ENCODE measurements at regions not wholly inside any gene's neighbourhood (a gene's known extent, or its start where the extent isn't known, plus 50 kb on each side); places are given as distances from the start of the nearest gene placed in this dataset.

DNA sequence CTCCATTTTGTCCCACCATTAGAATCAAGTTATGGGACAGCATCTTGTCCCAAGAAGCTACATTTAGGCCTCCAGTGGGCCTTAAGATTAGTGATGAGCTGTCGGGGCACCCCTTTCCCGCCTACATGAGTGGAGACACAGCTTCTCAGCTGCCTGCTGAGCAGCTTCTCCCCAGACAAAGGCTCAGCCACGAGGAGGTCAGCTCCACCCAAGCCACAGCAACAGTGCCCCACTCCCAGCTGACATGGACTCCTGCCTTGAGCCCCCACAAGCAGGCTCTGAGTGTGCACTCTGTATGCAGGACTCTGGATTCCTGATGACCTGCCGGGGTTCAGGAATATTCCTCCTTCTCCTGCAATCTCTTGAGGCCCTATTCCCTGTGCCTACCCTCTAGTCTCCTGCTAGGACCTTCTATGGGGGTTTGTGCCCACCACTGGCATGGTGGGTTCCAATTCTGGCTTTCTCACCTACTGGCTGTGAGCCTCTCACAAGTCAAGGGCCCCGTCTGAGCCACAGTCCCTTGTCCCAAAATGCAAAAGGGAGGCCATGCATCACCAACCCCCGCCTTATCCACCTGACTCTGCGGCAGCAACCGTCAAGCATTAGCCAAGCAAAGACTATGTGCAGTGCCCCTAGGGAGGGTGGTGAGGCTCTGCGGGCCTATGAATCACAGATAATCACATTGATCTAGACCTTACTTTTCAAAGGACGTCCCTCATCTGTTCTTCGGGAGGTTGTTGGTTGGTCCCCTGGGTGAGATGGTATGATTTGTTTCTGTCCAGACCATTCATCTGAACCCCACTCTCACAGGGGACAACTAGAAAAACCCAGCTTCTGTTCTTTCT, 269.1 kb downstream of the MED10 start:
- Histone ChIP-seq H3K4me3 (no peak overlapping the region), H3K27me3 (no peaks in the 10 kb centered on the region), H3K9me3 (no peaks in the 10 kb centered on the region), H3K4me1 (no peaks in the 10 kb centered on the region), H3K27ac (no peak overlapping the region), H3K36me3 (no peaks in the 10 kb centered on the region)
- intact Hi-C loops (cut with DNase I; ENCODE audit: low total_unique reads): no loop called here
- TF ChIP-seq, protein P1, sequence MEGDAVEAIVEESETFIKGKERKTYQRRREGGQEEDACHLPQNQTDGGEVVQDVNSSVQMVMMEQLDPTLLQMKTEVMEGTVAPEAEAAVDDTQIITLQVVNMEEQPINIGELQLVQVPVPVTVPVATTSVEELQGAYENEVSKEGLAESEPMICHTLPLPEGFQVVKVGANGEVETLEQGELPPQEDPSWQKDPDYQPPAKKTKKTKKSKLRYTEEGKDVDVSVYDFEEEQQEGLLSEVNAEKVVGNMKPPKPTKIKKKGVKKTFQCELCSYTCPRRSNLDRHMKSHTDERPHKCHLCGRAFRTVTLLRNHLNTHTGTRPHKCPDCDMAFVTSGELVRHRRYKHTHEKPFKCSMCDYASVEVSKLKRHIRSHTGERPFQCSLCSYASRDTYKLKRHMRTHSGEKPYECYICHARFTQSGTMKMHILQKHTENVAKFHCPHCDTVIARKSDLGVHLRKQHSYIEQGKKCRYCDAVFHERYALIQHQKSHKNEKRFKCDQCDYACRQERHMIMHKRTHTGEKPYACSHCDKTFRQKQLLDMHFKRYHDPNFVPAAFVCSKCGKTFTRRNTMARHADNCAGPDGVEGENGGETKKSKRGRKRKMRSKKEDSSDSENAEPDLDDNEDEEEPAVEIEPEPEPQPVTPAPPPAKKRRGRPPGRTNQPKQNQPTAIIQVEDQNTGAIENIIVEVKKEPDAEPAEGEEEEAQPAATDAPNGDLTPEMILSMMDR (IDR thresholded peaks at IDR 0.05): no peak
- TF ChIP-seq POLR2A (IDR thresholded peaks at IDR 0.05) (no peak), POLR2AphosphoS5 (IDR thresholded peaks at IDR 0.05) (no peak)
- DNase-seq (ENCODE audit: low spot score in 2 of 2): no peak

GRCh38 chr5:6108540-6108848, 269.9 kb downstream of the MED10 start:
- H3K9me3 ChIP-seq: no peaks in the 10 kb centered on the region
- H3K4me1 ChIP-seq: no peaks in the 10 kb centered on the region
- no peaks in the 10 kb centered on the region for H3K36me3 ChIP-seq
- intact Hi-C loops (cut with DNase I; ENCODE audit: low total_unique reads): no loop called here
- no peaks in the 10 kb centered on the region for H3K27me3 ChIP-seq
- H3K27ac ChIP-seq: no peak overlapping the region
- no peak overlapping the region for H3K4me3 ChIP-seq
- TF ChIP-seq, protein P1 (IDR thresholded peaks at IDR 0.05): no peak
- TF ChIP-seq POLR2AphosphoS5 (IDR thresholded peaks at IDR 0.05): no peak
- TF ChIP-seq POLR2A (IDR thresholded peaks at IDR 0.05): no peak
- no peak for DNase-seq (ENCODE audit: low spot score in 2 of 2)

GRCh38 chr5:6107675-6108539, 270.4 kb downstream of the MED10 start:
- no peak for DNase-seq (ENCODE audit: low spot score in 2 of 2)
- intact Hi-C loops (cut with DNase I; ENCODE audit: low total_unique reads): no loop called here

DNA sequence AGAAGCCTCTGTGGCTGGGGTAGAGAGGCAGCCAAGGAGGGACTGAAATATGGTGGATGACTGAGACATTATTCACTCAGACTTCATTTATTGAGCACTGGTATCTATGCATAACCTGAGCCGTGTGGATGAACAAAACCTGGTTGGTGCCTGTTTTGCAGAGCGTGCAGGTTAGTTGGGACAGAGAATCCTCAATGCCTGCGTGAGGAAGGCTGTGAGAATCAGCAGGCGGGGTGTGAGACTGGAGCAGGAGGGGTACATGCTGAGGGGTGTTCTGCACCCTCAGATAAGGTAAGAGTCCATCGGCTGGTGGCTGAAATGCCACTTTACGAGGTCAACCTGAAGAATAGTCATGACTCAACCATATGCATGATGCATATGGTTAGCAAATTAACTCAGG, 271.6 kb downstream of the MED10 start:
- H3K27ac ChIP-seq: no peak overlapping the region
- no peak overlapping the region for H3K4me3 ChIP-seq
- no peaks in the 10 kb centered on the region for H3K4me1 ChIP-seq
- no peaks in the 10 kb centered on the region for H3K36me3 ChIP-seq
- no peaks in the 10 kb centered on the region for H3K9me3 ChIP-seq
- H3K27me3 ChIP-seq: no peaks in the 10 kb centered on the region
- intact Hi-C loops (cut with DNase I; ENCODE audit: low total_unique reads): no loop called here
- no peak for DNase-seq (ENCODE audit: low spot score in 2 of 2)
- TF ChIP-seq, protein P1 (IDR thresholded peaks at IDR 0.05): no peak
- no peak for TF ChIP-seq POLR2AphosphoS5 (IDR thresholded peaks at IDR 0.05)
- TF ChIP-seq POLR2A (IDR thresholded peaks at IDR 0.05): no peak

More at GRCh38 chr5:6107675-6108539, 270.4 kb downstream of the MED10 start:
- Histone ChIP-seq H3K9me3 (no peaks in the 10 kb centered on the region), H3K4me3 (no peak overlapping the region), H3K4me1 (no peaks in the 10 kb centered on the region), H3K36me3 (no peaks in the 10 kb centered on the region), H3K27ac (no peak overlapping the region), H3K27me3 (no peaks in the 10 kb centered on the region)
- no peak for TF ChIP-seq POLR2AphosphoS5 (IDR thresholded peaks at IDR 0.05)
- TF ChIP-seq, protein P1 (IDR thresholded peaks at IDR 0.05): no peak
- no peak for TF ChIP-seq POLR2A (IDR thresholded peaks at IDR 0.05)

DNA sequence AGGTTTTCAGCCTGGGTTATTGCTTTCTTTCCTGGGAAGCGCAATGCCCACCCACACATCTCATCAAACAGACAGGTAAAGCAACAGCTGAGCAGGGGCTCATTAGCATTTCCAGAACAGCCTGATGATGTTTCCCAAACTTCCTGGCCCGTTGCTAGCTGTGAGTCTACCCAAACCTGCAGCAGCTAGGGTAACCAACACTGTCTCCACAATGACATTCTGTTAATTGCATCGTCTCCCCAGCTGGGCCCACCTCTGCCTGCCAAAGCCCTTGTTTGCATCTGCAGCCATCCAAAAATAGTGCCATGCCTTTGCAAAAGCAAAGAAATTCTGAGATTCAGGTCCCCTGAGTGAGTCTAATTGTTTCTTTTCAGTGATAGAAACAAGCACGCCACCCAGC, 273.0 kb downstream of the MED10 start:
- intact Hi-C loops (cut with DNase I; ENCODE audit: low total_unique reads): no loop called here
- Histone ChIP-seq H3K27ac (no peak overlapping the region), H3K4me3 (no peak overlapping the region), H3K27me3 (no peaks in the 10 kb centered on the region), H3K36me3 (no peaks in the 10 kb centered on the region), H3K9me3 (no peaks in the 10 kb centered on the region), H3K4me1 (no peaks in the 10 kb centered on the region)
- DNase-seq (ENCODE audit: low spot score in 2 of 2): no peak
- no peak for TF ChIP-seq POLR2AphosphoS5 (IDR thresholded peaks at IDR 0.05)
- TF ChIP-seq, protein P1 (IDR thresholded peaks at IDR 0.05): no peak

Measured in breast epithelium (tissue), 4 donors.